ENCODE measurements at regions not wholly inside any gene's neighbourhood (a gene's known extent, or its start where the extent isn't known, plus 50 kb on each side); places are given as distances from the start of the nearest gene placed in this dataset.
A peak's percentile ranks its signal among the peaks of the same experiment; 100 is the strongest.

DNA sequence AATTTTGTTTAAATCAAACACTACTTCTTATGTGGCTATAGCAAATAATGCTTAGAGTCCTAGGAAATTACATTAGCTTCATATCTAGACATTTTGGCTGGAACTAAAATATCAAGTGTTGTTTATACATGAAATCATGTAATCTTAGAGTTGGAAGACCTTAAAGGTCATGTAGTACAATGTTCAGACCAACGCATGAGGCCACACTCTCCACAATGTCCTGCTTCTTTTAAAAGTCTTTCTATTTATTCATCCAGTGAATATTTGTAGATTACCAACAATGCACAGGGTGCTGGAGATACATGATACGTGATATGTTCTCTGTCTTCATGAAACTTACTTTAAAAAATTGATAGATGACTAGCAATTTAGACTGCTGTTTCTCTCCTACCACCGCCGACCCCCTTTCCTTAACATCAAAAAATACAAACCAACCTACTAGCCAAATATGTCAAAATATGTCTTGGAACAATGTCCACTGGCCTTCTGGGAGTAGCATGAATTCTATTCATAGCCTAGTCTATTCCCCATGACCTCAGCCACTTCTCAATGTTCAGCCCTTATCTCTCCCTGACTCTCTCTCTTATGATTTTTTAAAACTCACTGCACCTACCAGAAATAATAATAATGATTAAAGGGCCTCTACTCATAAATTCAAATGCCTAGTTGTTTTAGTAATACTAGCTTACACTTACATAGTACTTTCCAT, 59.5 kb upstream of the CAV2 start (continued):
- TF ChIP-seq, protein P1, sequence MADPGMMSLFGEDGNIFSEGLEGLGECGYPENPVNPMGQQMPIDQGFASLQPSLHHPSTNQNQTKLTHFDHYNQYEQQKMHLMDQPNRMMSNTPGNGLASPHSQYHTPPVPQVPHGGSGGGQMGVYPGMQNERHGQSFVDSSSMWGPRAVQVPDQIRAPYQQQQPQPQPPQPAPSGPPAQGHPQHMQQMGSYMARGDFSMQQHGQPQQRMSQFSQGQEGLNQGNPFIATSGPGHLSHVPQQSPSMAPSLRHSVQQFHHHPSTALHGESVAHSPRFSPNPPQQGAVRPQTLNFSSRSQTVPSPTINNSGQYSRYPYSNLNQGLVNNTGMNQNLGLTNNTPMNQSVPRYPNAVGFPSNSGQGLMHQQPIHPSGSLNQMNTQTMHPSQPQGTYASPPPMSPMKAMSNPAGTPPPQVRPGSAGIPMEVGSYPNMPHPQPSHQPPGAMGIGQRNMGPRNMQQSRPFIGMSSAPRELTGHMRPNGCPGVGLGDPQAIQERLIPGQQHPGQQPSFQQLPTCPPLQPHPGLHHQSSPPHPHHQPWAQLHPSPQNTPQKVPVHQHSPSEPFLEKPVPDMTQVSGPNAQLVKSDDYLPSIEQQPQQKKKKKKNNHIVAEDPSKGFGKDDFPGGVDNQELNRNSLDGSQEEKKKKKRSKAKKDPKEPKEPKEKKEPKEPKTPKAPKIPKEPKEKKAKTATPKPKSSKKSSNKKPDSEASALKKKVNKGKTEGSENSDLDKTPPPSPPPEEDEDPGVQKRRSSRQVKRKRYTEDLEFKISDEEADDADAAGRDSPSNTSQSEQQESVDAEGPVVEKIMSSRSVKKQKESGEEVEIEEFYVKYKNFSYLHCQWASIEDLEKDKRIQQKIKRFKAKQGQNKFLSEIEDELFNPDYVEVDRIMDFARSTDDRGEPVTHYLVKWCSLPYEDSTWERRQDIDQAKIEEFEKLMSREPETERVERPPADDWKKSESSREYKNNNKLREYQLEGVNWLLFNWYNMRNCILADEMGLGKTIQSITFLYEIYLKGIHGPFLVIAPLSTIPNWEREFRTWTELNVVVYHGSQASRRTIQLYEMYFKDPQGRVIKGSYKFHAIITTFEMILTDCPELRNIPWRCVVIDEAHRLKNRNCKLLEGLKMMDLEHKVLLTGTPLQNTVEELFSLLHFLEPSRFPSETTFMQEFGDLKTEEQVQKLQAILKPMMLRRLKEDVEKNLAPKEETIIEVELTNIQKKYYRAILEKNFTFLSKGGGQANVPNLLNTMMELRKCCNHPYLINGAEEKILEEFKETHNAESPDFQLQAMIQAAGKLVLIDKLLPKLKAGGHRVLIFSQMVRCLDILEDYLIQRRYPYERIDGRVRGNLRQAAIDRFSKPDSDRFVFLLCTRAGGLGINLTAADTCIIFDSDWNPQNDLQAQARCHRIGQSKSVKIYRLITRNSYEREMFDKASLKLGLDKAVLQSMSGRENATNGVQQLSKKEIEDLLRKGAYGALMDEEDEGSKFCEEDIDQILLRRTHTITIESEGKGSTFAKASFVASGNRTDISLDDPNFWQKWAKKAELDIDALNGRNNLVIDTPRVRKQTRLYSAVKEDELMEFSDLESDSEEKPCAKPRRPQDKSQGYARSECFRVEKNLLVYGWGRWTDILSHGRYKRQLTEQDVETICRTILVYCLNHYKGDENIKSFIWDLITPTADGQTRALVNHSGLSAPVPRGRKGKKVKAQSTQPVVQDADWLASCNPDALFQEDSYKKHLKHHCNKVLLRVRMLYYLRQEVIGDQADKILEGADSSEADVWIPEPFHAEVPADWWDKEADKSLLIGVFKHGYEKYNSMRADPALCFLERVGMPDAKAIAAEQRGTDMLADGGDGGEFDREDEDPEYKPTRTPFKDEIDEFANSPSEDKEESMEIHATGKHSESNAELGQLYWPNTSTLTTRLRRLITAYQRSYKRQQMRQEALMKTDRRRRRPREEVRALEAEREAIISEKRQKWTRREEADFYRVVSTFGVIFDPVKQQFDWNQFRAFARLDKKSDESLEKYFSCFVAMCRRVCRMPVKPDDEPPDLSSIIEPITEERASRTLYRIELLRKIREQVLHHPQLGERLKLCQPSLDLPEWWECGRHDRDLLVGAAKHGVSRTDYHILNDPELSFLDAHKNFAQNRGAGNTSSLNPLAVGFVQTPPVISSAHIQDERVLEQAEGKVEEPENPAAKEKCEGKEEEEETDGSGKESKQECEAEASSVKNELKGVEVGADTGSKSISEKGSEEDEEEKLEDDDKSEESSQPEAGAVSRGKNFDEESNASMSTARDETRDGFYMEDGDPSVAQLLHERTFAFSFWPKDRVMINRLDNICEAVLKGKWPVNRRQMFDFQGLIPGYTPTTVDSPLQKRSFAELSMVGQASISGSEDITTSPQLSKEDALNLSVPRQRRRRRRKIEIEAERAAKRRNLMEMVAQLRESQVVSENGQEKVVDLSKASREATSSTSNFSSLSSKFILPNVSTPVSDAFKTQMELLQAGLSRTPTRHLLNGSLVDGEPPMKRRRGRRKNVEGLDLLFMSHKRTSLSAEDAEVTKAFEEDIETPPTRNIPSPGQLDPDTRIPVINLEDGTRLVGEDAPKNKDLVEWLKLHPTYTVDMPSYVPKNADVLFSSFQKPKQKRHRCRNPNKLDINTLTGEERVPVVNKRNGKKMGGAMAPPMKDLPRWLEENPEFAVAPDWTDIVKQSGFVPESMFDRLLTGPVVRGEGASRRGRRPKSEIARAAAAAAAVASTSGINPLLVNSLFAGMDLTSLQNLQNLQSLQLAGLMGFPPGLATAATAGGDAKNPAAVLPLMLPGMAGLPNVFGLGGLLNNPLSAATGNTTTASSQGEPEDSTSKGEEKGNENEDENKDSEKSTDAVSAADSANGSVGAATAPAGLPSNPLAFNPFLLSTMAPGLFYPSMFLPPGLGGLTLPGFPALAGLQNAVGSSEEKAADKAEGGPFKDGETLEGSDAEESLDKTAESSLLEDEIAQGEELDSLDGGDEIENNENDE (IDR thresholded peaks at IDR 0.05; ENCODE audit: low read depth, low read length) = no peak
- TF ChIP-seq SUPT5H (IDR thresholded peaks at IDR 0.05) = no peak
- TF ChIP-seq PPARD (CRISPR knock-in tag; IDR thresholded peaks at IDR 0.05) = no peak
- TF ChIP-seq SMARCC2 (IDR thresholded peaks at IDR 0.05; ENCODE audit: low read depth) = no peak
- TF ChIP-seq SIRT6 (IDR thresholded peaks at IDR 0.05; ENCODE audit: low read depth, low read length) = no peak
- TF ChIP-seq ZNF41 (CRISPR knock-in tag; conservative IDR thresholded peaks at IDR 0.05) = no peak
- TF ChIP-seq, protein P2, sequence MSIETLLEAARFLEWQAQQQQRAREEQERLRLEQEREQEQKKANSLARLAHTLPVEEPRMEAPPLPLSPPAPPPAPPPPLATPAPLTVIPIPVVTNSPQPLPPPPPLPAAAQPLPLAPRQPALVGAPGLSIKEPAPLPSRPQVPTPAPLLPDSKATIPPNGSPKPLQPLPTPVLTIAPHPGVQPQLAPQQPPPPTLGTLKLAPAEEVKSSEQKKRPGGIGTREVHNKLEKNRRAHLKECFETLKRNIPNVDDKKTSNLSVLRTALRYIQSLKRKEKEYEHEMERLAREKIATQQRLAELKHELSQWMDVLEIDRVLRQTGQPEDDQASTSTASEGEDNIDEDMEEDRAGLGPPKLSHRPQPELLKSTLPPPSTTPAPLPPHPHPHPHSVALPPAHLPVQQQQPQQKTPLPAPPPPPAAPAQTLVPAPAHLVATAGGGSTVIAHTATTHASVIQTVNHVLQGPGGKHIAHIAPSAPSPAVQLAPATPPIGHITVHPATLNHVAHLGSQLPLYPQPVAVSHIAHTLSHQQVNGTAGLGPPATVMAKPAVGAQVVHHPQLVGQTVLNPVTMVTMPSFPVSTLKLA (conservative IDR thresholded peaks at IDR 0.05) = no peak
- TF ChIP-seq ATF7 (IDR thresholded peaks at IDR 0.05) = peak; percentile 33; the same call in 1 of the 2 replicates
- no peak for TF ChIP-seq ZC3H8 (IDR thresholded peaks at IDR 0.05)
- TF ChIP-seq MBD2 (IDR thresholded peaks at IDR 0.05; ENCODE audit: borderline replicate concordance, low read depth) = no peak
- no peak for TF ChIP-seq ETV6 (IDR thresholded peaks at IDR 0.05; ENCODE audit: borderline replicate concordance in 1 of 2, low read depth in 2 of 2, low read length in 1 of 2)
- no peak for TF ChIP-seq ETV6 (CRISPR knock-in tag; IDR thresholded peaks at IDR 0.05; ENCODE audit: borderline replicate concordance)
- TF ChIP-seq CTBP1 (IDR thresholded peaks at IDR 0.05; ENCODE audit: borderline replicate concordance) = no peak
- TF ChIP-seq NFXL1 (CRISPR knock-in tag; IDR thresholded peaks at IDR 0.05) = no peak
- TF ChIP-seq, protein P3, sequence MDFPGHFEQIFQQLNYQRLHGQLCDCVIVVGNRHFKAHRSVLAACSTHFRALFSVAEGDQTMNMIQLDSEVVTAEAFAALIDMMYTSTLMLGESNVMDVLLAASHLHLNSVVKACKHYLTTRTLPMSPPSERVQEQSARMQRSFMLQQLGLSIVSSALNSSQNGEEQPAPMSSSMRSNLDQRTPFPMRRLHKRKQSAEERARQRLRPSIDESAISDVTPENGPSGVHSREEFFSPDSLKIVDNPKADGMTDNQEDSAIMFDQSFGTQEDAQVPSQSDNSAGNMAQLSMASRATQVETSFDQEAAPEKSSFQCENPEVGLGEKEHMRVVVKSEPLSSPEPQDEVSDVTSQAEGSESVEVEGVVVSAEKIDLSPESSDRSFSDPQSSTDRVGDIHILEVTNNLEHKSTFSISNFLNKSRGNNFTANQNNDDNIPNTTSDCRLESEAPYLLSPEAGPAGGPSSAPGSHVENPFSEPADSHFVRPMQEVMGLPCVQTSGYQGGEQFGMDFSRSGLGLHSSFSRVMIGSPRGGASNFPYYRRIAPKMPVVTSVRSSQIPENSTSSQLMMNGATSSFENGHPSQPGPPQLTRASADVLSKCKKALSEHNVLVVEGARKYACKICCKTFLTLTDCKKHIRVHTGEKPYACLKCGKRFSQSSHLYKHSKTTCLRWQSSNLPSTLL (IDR thresholded peaks at IDR 0.05) = no peak

All from K562 (cell line).